Panc1 (cell line): ENCODE measurements at regions not wholly inside any gene's neighbourhood (a gene's known extent, or its start where the extent isn't known, plus 50 kb on each side); places are given as distances from the start of the nearest gene placed in this dataset.

Source experiments
- CTCF ChIP-seq: fragments of 450-650 bp; IDR thresholded peaks from 2 replicates; pipeline ENCODE4 v1.5.1; 2017; ENCODE audit warnings: mild to moderate bottlenecking
- POLR2AphosphoS5 ChIP-seq: IDR thresholded peaks from 2 replicates; pipeline ENCODE4 v1.6.1; 2012; ENCODE audit warnings: mild to moderate bottlenecking, low read depth, low read length, moderate library complexity
- REST ChIP-seq, 2 experiments: IDR thresholded peaks; 2 replicates each; pipeline ENCODE4 v1.6.1; 2011 to 2012; ENCODE audit warnings: low read depth in 2 of 2, control low read depth in 1 of 2, low read length in 1 of 2, mild to moderate bottlenecking in 1 of 2, moderate library complexity in 1 of 2; ENCODE audit not compliant: insufficient read depth in 1 of 2
- SIN3A ChIP-seq: IDR thresholded peaks from 2 replicates; pipeline ENCODE4 v1.6.1; 2012; ENCODE audit warnings: low read depth, mild to moderate bottlenecking, low read length, moderate library complexity, borderline replicate concordance; ENCODE audit not compliant: insufficient read depth
- TCF7L2 ChIP-seq: IDR thresholded peaks from 2 replicates; pipeline ENCODE4 v1.6.1; 2011; ENCODE audit warnings: mild to moderate bottlenecking, low read depth, low read length, inconsistent platforms

DNA sequence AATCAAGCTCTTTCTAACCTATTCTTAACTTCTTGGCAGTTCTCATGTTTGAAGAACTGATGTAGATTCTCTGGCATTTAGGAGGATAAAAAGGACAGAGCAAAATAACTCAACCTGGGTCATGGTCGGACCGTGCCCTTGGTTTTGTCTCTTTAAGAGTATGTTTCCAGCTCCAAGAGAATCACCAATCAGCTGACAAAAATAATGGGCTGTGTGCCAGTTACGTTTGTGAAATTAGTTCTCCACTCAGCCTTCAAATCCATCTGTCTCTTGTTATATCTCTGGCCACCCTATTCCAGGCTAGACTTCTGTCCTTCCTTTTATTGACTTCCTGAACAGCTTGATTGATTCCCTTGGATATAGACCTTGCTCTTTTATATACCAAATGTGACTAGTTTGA is 225.7 kb downstream of the EPHA4 start:
- TF ChIP-seq POLR2AphosphoS5 (no peak), CTCF (no peak), SIN3A (no peak), REST (IDR thresholded peaks at IDR 0.05; ENCODE audit: insufficient read depth in 1 of 2, low read depth in 2 of 2, low read length in 1 of 2) (no peak), TCF7L2 (no peak)
